ENCODE measurements at regions not wholly inside any gene's neighbourhood (a gene's known extent, or its start where the extent isn't known, plus 50 kb on each side); places are given as distances from the start of the nearest gene placed in this dataset.

GRCh38 chr16:86963600-86964575 is 353.3 kb downstream of the C16orf95 start:
- 93% methylated on average over 20 to 24 of the region's 25 CpGs for WGBS, 2 experiments (ENCODE audit: insufficient coverage in 2 of 2)
- Histone ChIP-seq H3K4me3 (ENCODE audit: extremely low read depth, insufficient read depth, low read length, poor library complexity, severe bottlenecking) (no peak overlapping the region), H3K4me1 (ENCODE audit: control insufficient read depth, insufficient read depth, low read length, poor library complexity, severe bottlenecking) (peaks cover 2% of the 10 kb centered on the region), H3K9me3 (ENCODE audit: control insufficient read depth, low read length) (no peaks in the 10 kb centered on the region), H3K27ac (ENCODE audit: low read depth, low read length, severe bottlenecking) (no peak overlapping the region), H3K36me3 (ENCODE audit: control insufficient read depth, insufficient read depth, low read length) (no peaks in the 10 kb centered on the region)

GRCh38 chr16:86964796-86965241 is 352.4 kb downstream of the C16orf95 start:
- Histone ChIP-seq H3K27ac (ENCODE audit: low read depth, low read length, severe bottlenecking) (no peak overlapping the region), H3K36me3 (ENCODE audit: control insufficient read depth, insufficient read depth, low read length) (no peaks in the 10 kb centered on the region), H3K9me3 (ENCODE audit: control insufficient read depth, low read length) (no peaks in the 10 kb centered on the region), H3K4me3 (ENCODE audit: extremely low read depth, insufficient read depth, low read length, poor library complexity, severe bottlenecking) (no peak overlapping the region), H3K4me1 (ENCODE audit: control insufficient read depth, insufficient read depth, low read length, poor library complexity, severe bottlenecking) (no peaks in the 10 kb centered on the region)
- 85 to 86% methylated on average over 11 of the region's 14 CpGs for WGBS, 2 experiments (ENCODE audit: insufficient coverage in 2 of 2)

- Histone ChIP-seq H3K4me1 (ENCODE audit: control insufficient read depth, insufficient read depth, low read length, poor library complexity, severe bottlenecking) (no peaks in the 10 kb centered on the region), H3K27ac (ENCODE audit: low read depth, low read length, severe bottlenecking) (no peak overlapping the region), H3K4me3 (ENCODE audit: extremely low read depth, insufficient read depth, low read length, poor library complexity, severe bottlenecking) (no peak overlapping the region), H3K9me3 (ENCODE audit: control insufficient read depth, low read length) (peaks cover 4% of the 10 kb centered on the region), H3K36me3 (ENCODE audit: control insufficient read depth, insufficient read depth, low read length) (no peaks in the 10 kb centered on the region)
- 95% methylated on average over 11 to 12 of the region's 12 CpGs for WGBS, 2 experiments (ENCODE audit: insufficient coverage in 2 of 2)
Measured at GRCh38 chr16:86965331-86965730, 351.9 kb downstream of the C16orf95 start.

- Histone ChIP-seq H3K36me3 (ENCODE audit: control insufficient read depth, insufficient read depth, low read length) (no peaks in the 10 kb centered on the region), H3K4me1 (ENCODE audit: control insufficient read depth, insufficient read depth, low read length, poor library complexity, severe bottlenecking) (no peaks in the 10 kb centered on the region), H3K4me3 (ENCODE audit: extremely low read depth, insufficient read depth, low read length, poor library complexity, severe bottlenecking) (no peak overlapping the region), H3K9me3 (ENCODE audit: control insufficient read depth, low read length) (peaks cover 4% of the 10 kb centered on the region), H3K27ac (ENCODE audit: low read depth, low read length, severe bottlenecking) (no peak overlapping the region)
- 86 to 91% methylated on average over 12 to 13 of the region's 13 CpGs for WGBS, 2 experiments (ENCODE audit: insufficient coverage in 2 of 2)
Measured at GRCh38 chr16:86965840-86966550, 351.2 kb downstream of the C16orf95 start.

GRCh38 chr16:86966777-86967176 is 350.4 kb downstream of the C16orf95 start:
- H3K36me3 ChIP-seq (ENCODE audit: control insufficient read depth, insufficient read depth, low read length), result no peaks in the 10 kb centered on the region
- no peak overlapping the region for H3K4me3 ChIP-seq (ENCODE audit: extremely low read depth, insufficient read depth, low read length, poor library complexity, severe bottlenecking)
- peaks cover 4% of the 10 kb centered on the region for H3K9me3 ChIP-seq (ENCODE audit: control insufficient read depth, low read length)
- no peak overlapping the region for H3K27ac ChIP-seq (ENCODE audit: low read depth, low read length, severe bottlenecking)
- 88 to 91% methylated on average over 10 of the region's 11 CpGs for WGBS, 2 experiments (ENCODE audit: insufficient coverage in 2 of 2)
- no peaks in the 10 kb centered on the region for H3K4me1 ChIP-seq (ENCODE audit: control insufficient read depth, insufficient read depth, low read length, poor library complexity, severe bottlenecking)

GRCh38 chr16:86968866-86969265 is 348.3 kb downstream of the C16orf95 start:
- 83 to 88% methylated on average over 15 of the region's 16 CpGs for WGBS, 2 experiments (ENCODE audit: insufficient coverage in 2 of 2)
- H3K36me3 ChIP-seq (ENCODE audit: control insufficient read depth, insufficient read depth, low read length), result no peaks in the 10 kb centered on the region
- H3K9me3 ChIP-seq (ENCODE audit: control insufficient read depth, low read length), result peaks cover 4% of the 10 kb centered on the region
- H3K4me1 ChIP-seq (ENCODE audit: control insufficient read depth, insufficient read depth, low read length, poor library complexity, severe bottlenecking), result no peaks in the 10 kb centered on the region
- no peak overlapping the region for H3K27ac ChIP-seq (ENCODE audit: low read depth, low read length, severe bottlenecking)
- no peak overlapping the region for H3K4me3 ChIP-seq (ENCODE audit: extremely low read depth, insufficient read depth, low read length, poor library complexity, severe bottlenecking)

- Histone ChIP-seq H3K36me3 (ENCODE audit: control insufficient read depth, insufficient read depth, low read length) (no peaks in the 10 kb centered on the region), H3K9me3 (ENCODE audit: control insufficient read depth, low read length) (peaks cover 4% of the 10 kb centered on the region), H3K4me1 (ENCODE audit: control insufficient read depth, insufficient read depth, low read length, poor library complexity, severe bottlenecking) (no peaks in the 10 kb centered on the region), H3K4me3 (ENCODE audit: extremely low read depth, insufficient read depth, low read length, poor library complexity, severe bottlenecking) (no peak overlapping the region), H3K27ac (ENCODE audit: low read depth, low read length, severe bottlenecking) (no peak overlapping the region)
- 100% methylated on average over 1 to 2 of the region's 3 CpGs for WGBS, 2 experiments (ENCODE audit: insufficient coverage in 2 of 2)
Measured at GRCh38 chr16:86969716-86970115, 347.5 kb downstream of the C16orf95 start.

GRCh38 chr16:86970279-86970678 is 346.9 kb downstream of the C16orf95 start:
- H3K4me1 ChIP-seq (ENCODE audit: control insufficient read depth, insufficient read depth, low read length, poor library complexity, severe bottlenecking), result no peaks in the 10 kb centered on the region
- no peak overlapping the region for H3K4me3 ChIP-seq (ENCODE audit: extremely low read depth, insufficient read depth, low read length, poor library complexity, severe bottlenecking)
- 88 to 97% methylated on average over 1 to 2 of the region's 6 CpGs for WGBS, 2 experiments (ENCODE audit: insufficient coverage in 2 of 2)
- H3K36me3 ChIP-seq (ENCODE audit: control insufficient read depth, insufficient read depth, low read length), result no peaks in the 10 kb centered on the region
- peaks cover 4% of the 10 kb centered on the region for H3K9me3 ChIP-seq (ENCODE audit: control insufficient read depth, low read length)
- no peak overlapping the region for H3K27ac ChIP-seq (ENCODE audit: low read depth, low read length, severe bottlenecking)

- Histone ChIP-seq H3K36me3 (ENCODE audit: control insufficient read depth, insufficient read depth, low read length) (no peaks in the 10 kb centered on the region), H3K4me1 (ENCODE audit: control insufficient read depth, insufficient read depth, low read length, poor library complexity, severe bottlenecking) (no peaks in the 10 kb centered on the region), H3K27ac (ENCODE audit: low read depth, low read length, severe bottlenecking) (no peak overlapping the region), H3K9me3 (ENCODE audit: control insufficient read depth, low read length) (peaks cover 4% of the 10 kb centered on the region), H3K4me3 (ENCODE audit: extremely low read depth, insufficient read depth, low read length, poor library complexity, severe bottlenecking) (no peak overlapping the region)
- 88 to 94% methylated on average over 1 to 3 of the region's 4 CpGs for WGBS, 2 experiments (ENCODE audit: insufficient coverage in 2 of 2)
Measured at GRCh38 chr16:86970726-86971125, 346.5 kb downstream of the C16orf95 start.

GRCh38 chr16:86971251-86971650 is 345.9 kb downstream of the C16orf95 start:
- peaks cover 4% of the 10 kb centered on the region for H3K9me3 ChIP-seq (ENCODE audit: control insufficient read depth, low read length)
- H3K4me3 ChIP-seq (ENCODE audit: extremely low read depth, insufficient read depth, low read length, poor library complexity, severe bottlenecking), result no peak overlapping the region
- H3K4me1 ChIP-seq (ENCODE audit: control insufficient read depth, insufficient read depth, low read length, poor library complexity, severe bottlenecking), result no peaks in the 10 kb centered on the region
- H3K36me3 ChIP-seq (ENCODE audit: control insufficient read depth, insufficient read depth, low read length), result no peaks in the 10 kb centered on the region
- 87 to 97% methylated on average over 8 of the region's 8 CpGs for WGBS, 2 experiments (ENCODE audit: insufficient coverage in 2 of 2)
- no peak overlapping the region for H3K27ac ChIP-seq (ENCODE audit: low read depth, low read length, severe bottlenecking)
